ACHN (cell line): ENCODE measurements at regions not wholly inside any gene's neighbourhood (a gene's known extent, or its start where the extent isn't known, plus 50 kb on each side); places are given as distances from the start of the nearest gene placed in this dataset.

Experiments used
- DNase-seq: peaks from one replicate; pipeline ENCODE4 v3.0.0-alpha.2; 2015
- in situ Hi-C: cut with HindIII; loops from 2 replicates; pipeline ENCODE4 v1.10.0; 2017; ENCODE audit warnings: low sequenced_read_pairs, low pct_ligation_motif_present, low pct_unique_long_range_greater_than_20kb

GRCh38 chr14:95034788-95035187 is 122.5 kb downstream of the DICER1 start:
- DNase-seq: no peak
- in situ Hi-C loops: no loop called here

DNA sequence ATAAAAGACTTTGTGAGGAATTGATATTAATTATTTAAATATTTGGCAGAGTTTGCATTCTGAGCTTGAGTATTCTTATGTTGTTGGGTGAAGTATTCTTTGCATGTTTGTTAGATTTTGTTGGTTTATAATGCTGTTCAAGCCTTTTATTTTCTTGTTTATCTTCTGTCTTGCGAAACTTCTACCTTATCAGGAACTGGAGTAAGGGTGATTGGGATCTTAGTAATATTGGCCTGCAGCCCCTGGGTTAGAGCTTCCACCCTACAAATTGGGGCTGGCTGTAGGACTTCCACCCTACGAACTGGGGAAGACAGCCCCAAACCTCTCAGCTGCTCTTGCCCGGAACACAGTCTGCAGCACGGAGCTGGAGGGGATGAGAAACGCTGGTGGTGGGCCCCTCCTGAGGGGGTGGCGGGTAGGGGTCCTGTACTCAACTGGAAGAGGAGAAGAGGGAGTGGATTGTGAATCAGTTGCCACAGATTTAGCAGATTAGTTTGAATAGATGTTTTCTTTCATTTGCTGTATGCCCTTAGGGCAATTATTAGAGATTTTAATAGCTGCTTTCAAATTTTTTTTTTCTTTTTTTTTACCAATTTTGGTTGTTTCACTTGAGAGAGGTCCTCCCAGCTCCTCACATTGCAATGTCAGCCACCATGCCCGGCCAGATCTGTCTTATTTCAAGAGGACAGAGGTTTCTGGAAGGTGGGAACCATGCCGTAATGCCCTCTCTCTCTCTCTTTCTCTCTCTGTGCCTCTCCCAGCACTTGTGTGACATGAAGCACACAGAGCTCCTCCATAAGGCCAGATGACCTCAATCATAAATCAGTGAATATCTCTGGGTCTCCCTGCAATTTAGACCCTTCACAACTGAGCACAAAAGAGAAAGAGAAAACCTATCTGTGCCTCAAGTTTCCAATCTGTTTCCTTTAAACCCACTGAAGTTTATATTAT is 123.4 kb downstream of the DICER1 start:
- no peak for DNase-seq
- in situ Hi-C loops: no loop called here

GRCh38 chr14:95033031-95033430 is 124.3 kb downstream of the DICER1 start:
- no peak for DNase-seq
- in situ Hi-C loops: no loop called here

GRCh38 chr14:95026851-95027463 is 130.4 kb downstream of the DICER1 start:
- in situ Hi-C loops: no loop called here
- no peak for DNase-seq

DNA sequence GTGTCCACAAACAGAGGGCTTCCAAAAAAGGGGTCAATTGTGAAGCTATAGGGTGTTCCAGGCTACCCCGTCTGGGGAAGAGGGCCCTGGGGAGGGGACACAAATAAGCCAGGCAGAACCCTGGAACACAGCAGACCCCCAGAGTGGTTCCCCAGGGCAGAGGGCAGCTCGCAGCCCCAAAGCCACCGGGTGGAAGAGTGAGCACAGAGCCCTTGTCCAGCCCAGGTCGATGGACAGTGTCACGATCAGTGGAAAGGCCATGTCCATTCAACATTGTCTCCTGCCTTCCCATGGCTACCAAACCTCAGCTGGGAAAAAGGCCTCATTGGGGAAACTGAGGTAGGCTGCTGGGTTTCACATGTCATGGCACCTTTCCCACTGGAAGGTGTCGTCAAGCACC is 131.4 kb downstream of the DICER1 start:
- DNase-seq: no peak
- in situ Hi-C loops: no loop called here

DNA sequence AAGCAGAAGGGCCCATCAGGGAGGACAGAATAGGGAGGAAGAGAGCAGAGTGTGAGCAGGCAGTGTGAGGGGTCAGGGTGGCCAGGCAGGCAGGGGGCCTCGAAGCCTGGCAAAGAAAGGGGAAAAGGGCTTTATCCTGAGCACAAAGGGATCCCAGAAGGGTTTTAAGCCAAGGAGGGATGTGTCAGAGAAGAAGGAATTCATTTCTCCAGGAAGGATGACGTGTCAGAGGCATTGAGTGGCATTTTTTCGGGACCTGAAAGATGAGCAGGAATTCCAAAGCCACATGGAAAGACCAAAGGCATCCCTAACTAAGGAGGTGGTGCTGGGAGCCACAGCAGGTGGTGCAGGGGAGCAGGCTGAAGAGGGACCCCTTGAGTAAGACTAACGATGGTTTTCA is 132.1 kb downstream of the DICER1 start:
- DNase-seq: no peak
- in situ Hi-C loops: no loop called here

- DNase-seq: no peak
- in situ Hi-C loops: no loop called here
Observed at GRCh38 chr14:95024380-95024779, 132.9 kb downstream of the DICER1 start.

GRCh38 chr14:95023886-95024285 is 133.4 kb downstream of the DICER1 start:
- in situ Hi-C loops: no loop called here
- DNase-seq: no peak

DNA sequence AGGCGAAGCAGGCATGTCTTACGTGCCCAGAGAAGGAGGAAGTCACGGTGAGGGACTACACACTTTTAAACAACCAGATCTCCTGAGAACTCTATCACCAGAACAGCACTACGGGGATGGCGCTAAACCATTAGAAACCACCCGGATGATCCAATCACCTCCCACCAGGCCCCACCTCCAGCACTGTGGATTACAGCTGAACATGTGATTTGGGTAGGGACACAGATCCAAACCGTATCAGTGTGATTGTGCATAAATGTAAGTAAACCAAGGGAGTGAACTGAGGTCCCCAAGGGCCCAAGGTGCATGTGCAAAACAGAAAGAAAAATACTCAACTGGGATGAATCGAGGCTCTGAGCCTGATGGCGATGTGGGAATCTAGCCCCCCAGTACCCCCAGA is 134.2 kb downstream of the DICER1 start:
- in situ Hi-C loops: no loop called here
- no peak for DNase-seq

DNA sequence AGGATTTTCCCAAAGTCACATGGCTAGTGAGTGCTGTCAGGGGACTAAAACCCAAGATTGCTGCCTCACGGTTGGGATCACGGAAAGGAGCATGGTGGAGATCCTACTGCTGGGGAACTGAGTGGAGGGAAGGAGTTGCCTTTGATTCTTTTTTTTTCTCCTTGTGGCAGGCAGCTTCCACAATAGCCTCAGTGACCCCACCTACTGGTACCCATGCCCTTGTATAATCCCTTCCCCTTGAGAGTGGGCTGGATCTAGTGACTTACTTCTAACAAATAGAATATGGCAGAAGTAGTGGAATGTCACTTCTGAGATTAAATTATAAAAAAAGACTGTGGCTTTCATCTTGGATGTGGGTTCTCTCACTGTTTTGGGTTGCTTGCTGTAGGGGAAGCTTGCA is 135.7 kb downstream of the DICER1 start:
- no peak for DNase-seq
- in situ Hi-C loops: no loop called here

DNA sequence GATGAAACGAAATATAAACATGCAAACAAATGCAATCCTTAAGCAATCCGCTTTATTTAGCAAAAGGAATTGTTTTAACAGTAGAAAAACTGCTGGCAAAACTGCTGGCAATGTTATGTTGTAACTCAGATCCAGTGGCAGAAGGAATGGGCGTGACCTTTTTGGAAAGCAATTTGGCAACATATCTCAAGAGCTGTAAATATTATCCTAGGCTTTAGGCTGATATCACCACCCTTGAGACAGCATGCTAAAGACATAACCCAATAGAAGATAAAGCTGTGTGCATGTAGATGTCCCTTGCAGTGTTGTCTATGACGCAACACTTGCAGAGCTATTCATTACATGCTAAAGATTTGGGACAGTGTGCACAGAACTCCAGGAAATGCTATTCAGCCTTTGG is 138.5 kb downstream of the DICER1 start:
- no peak for DNase-seq
- in situ Hi-C loops: no loop called here

DNA sequence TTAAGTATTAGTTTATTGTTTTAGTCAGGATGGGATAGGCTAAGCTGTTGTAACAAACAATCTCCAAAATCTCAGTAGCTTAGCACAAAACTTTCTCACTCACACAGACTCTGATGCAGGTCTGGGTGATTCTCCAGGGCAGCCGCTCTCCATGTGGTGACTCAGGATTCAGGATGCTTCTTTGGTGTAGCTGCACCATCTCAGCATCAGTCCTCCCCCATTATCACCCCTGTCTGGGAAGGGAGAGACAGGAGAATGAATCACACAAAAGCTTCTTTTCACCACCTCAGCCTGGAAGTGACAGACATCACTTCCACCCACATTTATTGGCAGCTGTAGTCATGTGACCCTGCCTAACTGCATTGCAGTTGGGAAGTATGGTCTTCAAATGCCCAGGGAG is 142.3 kb downstream of the DICER1 start:
- in situ Hi-C loops: no loop called here
- DNase-seq: no peak

- in situ Hi-C loops: no loop called here
- no peak for DNase-seq
Observed at GRCh38 chr14:95014036-95014435, 143.3 kb downstream of the DICER1 start.

- in situ Hi-C loops: no loop called here
- no peak for DNase-seq
Observed at GRCh38 chr14:95011445-95012006, 145.8 kb downstream of the DICER1 start.

DNA sequence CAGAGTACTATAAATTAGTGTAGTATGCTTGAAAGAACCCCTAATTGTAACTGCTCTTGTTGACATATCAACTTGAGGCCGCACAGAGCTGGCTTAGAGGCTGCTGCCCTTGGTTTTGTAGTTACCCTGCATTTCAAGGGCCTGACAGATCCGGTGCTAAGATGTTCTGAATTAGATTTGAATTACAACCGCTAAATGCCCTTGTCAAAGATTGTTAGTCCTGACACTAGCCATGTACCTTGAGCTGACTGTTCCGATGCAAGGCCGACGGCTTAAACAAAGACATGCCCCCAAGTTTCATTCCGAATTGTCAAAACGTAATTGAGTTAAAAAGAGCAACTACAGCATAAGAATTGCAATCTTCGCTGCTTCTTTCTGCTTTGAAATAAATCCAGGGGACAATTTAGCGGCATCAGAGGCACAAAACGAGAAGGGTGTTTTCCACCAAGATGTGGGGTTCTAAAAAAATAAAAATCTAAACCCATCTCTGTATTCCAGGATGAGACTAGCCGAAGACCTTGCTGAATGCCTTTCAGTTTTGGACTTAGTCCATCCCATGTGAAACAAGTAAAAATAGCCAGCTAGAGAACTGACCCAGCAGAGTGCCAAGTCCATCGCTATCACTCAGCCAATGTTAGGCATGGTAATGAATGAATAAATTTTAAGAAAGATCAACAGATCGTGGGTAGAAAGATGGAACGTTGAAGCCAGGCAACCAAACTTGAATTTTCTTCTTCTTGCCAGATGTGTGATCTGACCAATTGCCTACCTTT is 148.7 kb downstream of the DICER1 start:
- DNase-seq: no peak

GRCh38 chr14:95007921-95008320 is 149.4 kb downstream of the DICER1 start:
- DNase-seq: no peak
- in situ Hi-C loops: no loop called here

More for the DNA sequence above, 148.7 kb downstream of the DICER1 start:
- in situ Hi-C loops: no loop called here

- in situ Hi-C loops: no loop called here
Observed at GRCh38 chr14:95006479-95006878, 150.8 kb downstream of the DICER1 start.

DNA sequence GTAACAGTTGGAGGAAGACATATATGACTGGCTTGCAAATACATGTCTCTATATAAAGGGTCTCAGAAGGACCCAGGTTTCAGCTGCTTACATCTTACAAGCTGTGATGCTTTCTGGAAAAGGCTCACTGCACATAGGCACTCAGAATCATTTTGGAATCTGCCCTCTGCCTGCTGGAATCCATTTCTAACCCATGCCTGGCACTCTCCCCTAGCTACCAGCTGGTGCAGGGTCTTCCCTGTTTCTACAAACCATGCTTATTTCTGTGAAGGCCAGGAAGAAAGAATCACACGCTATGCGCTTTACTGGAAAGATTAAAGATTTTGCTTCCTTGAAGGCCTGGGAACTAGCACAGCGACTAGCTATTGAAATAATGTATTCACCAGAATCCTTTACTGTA is 151.3 kb downstream of the DICER1 start:
- no peak for DNase-seq
- in situ Hi-C loops: no loop called here

More at GRCh38 chr14:95006479-95006878, 150.8 kb downstream of the DICER1 start:
- DNase-seq: no peak
